ENCODE measurements at regions not wholly inside any gene's neighbourhood (a gene's known extent, or its start where the extent isn't known, plus 50 kb on each side); places are given as distances from the start of the nearest gene placed in this dataset.

GRCh38 chr17:5695480-5695879 is 111.2 kb upstream of the NLRP1 start:
- no peak for DNase-seq

- DNase-seq, result no peak
Observed at GRCh38 chr17:5698959-5699358, 114.7 kb upstream of the NLRP1 start.

DNA sequence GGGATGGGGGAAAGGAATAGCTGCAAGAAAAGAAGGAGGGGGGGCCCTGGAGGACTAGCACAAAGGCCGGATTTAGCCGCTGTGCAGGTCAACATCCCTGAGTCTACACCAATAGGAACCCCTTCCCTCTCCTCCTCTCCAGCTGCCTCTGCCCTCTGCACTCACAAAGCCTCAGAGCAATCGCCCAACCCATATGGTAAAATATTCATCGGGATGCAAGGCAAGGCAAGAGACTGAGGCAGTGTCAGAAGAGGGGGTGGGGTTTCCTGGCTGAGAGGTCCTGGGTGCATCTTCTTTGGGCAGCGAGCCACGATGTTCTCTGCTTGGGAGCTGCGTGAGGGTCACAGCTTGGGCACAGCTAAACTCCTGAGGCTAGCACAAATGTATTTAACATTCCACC is 115.5 kb upstream of the NLRP1 start:
- no peak for DNase-seq

DNA sequence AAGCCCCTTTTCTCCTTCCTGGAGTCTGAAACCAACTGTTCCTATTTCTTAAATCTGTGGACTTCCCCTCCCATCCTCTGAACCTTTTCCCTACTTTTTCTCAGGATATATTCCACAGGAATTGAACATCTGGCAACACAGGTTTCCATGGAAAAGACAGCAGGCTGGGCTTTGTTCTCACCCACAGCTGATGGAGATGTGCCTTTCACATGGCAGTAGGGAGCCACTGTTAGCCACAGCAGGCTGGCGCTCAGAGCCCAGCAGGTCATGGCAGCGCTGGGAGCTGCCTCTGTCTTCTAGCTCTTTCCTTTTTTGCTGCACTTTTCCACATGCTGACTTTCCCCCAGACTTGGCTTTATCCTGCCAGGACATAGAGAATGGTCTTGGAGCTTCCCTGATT is 116.4 kb upstream of the NLRP1 start:
- DNase-seq, result no peak

GRCh38 chr17:5701381-5701780 is 117.1 kb upstream of the NLRP1 start:
- no peak for DNase-seq

- no peak for DNase-seq
Observed at GRCh38 chr17:5702951-5703510, 118.7 kb upstream of the NLRP1 start.

- no peak for DNase-seq
Observed at GRCh38 chr17:5703736-5704135, 119.4 kb upstream of the NLRP1 start.

GRCh38 chr17:5705081-5705875 is 121.0 kb upstream of the NLRP1 start:
- no peak for DNase-seq

DNA sequence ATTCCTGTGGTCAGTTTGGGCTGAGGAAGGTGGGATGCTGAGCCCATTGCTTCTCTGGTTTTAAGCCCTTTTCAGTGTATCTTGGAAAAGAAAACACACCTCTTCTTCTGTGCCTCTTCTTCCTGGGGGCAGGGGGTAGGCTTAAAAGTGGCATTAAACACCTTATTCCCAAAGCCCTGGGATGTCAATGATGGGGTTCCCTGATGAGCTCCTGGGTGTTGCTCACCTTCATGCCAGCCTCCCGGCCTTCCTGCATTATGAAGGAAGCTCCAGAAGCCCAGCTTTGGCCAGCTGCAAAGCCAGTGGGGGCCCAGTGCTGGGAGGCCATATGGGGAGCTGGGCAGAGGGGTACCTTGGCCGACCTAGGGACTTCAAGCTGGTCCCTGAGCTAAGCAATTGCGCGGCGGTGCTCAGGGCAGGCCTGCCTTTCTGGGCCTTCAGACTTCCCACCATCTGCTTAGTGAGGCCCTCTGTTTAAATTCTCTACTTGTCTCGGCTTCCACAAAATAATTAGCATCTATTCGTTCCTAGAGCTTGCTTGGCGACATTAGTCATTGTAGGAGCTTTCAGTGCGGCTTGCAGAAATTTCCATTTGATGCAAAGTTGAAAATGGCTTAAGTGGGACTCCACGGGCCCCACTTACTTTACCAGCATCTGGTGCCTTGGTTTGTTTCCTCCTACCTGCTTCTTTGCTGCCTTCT is 121.7 kb upstream of the NLRP1 start:
- DNase-seq, result no peak

- DNase-seq, result peak; percentile 49
Observed at GRCh38 chr17:5706577-5707210, 122.4 kb upstream of the NLRP1 start.

DNA sequence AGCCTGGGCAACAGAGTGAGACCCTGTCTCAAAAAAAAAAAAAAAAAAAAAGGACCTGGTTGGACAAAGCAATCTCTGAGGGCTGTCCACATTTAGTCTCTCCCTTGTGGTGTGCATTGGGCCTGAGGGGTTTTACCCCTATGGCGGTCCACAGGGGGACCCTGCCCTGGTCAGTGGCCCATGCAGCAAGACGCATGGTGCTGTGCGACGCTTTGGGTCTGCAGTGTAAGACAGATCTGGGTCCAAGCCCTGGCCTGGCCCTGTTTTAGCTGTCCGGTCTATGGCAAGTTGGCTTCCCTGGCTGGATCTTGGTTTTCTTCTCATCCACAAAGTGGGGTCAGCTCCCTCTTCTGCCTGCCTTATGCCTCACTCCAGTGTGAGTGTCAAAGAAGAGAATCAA is 123.2 kb upstream of the NLRP1 start:
- no peak for DNase-seq

DNA sequence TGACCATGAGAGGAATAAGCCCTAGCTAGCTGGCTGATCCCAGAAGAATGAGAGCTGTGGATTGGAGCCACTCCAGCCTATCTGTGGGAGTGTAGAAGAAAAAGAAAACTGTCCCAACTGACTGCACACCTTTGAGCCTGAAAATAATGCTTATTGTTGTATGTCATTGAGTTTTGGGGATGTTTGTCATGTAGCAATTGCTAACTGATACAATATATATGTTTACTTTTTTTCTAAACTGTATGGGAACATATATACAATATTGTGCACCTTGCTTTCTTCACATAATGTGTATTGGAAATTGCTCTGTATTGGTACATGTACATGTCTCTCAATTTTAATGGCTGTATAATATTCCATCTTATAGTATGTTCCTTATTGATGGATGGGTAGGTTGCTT is 124.0 kb upstream of the NLRP1 start:
- no peak for DNase-seq

DNA sequence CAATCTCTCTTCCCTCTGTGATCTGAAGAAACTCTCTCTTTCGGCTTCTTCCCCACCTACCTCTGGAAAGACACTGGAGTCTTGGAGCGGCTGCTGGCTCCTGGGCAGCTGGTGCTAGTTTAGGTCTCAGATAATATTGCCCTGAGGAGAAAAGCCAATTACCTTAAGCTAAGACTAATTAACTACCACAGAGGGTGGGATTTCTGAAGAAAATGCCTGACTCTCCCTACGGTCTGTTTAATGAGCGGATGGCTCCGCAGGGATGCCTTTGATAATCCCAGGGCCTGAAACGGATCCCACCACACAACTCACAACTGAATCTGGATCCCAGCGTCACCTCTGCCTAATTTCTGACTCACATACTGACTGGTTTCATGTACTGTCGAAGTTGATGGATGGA is 127.0 kb upstream of the NLRP1 start:
- no peak for DNase-seq

GRCh38 chr17:5714993-5715392 is 130.7 kb upstream of the NLRP1 start:
- no peak for DNase-seq

DNA sequence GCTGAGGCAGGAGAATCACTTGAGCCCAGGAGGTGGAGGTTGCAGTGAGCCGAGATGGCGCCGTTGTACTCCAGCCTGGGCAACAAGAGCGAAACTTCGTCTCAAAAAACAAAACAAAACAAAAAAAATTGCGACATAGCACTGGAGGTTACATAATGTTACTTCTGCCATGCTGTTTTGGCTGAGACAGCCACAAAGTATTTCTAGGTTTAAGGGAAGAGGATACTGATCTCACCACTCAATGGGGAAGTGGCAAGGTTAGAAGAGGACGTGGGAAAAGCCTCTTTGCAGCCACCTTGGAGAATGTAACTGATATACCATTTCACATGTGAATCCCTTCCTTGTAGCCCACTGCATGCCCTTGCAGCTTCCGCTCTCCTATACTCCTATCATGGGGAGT is 131.2 kb upstream of the NLRP1 start:
- no peak for DNase-seq

- DNase-seq, result no peak
Observed at GRCh38 chr17:5718726-5719125, 134.4 kb upstream of the NLRP1 start.

- DNase-seq, result no peak
Observed at GRCh38 chr17:5719976-5720375, 135.7 kb upstream of the NLRP1 start.

DNA sequence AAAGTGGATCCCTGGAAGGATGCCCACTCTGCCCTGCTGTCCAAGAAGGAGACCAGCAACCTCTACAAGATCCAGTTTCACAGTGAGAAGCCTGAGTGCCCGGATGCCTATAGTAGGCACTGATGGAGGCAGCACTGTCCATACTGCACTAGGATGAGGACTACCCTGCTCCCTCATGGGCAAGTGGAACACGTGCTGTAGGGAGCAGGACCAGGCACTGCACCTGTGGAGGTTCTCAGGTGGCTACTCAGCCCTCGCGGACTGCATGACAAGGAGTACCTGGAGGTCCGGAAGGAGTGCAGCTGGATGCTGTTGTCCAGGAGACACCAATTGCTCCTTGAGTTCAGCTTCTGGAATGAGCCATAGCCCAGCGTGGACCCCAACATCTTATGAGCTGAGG is 146.1 kb upstream of the NLRP1 start:
- no peak for DNase-seq

DNA sequence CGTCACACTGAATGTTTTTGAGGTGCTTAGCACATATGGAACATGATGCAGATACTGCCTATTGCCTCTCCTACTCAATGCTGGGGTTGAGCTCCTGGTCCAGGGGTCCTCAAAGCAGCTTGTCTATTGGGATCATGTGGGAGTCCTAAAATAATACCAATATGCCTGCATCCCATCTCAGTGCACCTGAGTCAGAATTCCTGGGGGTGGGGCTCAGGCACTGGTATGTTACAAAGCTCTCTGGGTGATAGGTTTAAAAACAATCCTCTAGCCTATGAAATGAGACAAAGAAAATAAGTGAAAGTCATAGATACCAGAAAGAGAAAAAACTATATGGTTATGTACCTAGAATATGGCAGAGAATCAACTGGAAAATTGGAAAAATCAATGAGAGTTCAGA is 156.6 kb upstream of the NLRP1 start:
- no peak for DNase-seq

DNA sequence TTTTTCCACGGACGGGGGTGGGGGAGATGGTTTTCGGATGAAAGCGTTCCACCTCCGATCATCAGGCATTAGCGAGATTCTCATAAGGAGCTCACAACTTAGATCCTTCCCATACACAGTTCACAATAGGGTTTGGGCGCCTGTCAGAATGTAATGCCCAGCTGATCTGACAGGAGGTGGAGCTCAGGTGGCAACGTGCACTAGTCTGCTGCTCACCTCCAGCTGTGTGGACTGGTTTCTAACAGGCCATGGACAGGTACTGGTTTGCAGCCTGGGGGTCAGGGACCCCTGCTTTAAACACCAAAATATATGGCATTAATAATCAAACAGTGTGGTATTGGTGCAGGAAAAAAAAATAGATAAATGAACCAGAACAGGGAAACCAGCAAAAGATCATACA is 157.5 kb upstream of the NLRP1 start:
- DNase-seq, result no peak

DNA sequence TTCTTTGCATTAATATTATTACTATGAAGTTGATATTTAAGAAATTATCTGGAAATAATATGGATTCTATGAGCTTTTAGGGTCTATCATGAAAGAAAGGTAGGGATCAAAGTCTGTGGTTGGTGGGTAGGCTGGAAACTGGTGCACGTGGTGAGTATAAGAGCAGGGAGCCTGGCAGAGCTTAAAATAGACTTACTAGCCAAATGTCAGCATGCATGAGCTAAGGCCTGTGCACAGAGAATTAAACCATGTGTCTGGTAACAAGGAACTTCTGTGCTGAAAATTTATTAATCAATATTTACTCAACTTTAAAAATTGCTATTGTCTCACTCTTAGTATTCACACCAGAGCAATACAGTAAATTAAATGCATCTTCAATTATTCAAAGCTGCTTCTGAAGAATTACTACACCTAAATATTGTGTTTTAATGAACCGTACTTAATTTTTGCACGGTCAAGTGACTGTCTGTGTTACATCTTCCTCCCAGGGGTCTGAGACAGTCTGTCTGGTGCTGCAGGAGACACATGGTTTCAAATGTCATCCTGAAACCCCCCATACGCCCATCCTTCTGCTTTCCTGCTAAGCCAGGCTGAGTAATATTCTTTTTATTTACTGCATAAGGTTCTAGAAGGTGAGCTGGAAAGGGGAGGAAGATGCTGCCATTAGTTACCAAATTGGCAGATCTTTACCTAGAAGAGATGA is 161.0 kb upstream of the NLRP1 start:
- DNase-seq, result no peak

GRCh38 chr17:5747276-5747675 is 163.0 kb upstream of the NLRP1 start:
- no peak for DNase-seq

DNA sequence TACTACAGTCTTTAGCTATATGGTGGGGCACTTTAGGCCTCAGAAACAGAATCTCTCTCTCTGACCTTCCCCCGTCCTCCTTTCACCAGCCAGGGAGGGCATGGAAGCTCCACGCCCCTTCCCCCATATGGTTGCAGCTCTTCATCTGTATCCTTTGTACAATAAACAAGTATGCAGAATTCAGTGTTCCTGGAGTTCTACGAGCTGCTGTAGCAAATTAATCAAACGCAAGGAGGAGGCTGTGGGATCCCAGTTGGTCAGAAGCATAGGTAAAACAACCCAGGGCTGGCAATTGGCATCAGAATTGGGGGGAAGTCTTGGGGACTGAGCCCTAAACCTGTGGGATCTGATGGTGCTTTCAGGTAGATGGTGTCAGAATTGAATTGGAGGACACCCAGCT is 163.7 kb upstream of the NLRP1 start:
- DNase-seq, result no peak
